Neural progenitor cell (in vitro differentiated cells): ENCODE measurements at regions not wholly inside any gene's neighbourhood (a gene's known extent, or its start where the extent isn't known, plus 50 kb on each side); places are given as distances from the start of the nearest gene placed in this dataset.

ENCODE experiments used
- DNase-seq: peaks from one replicate; pipeline ENCODE4 v3.0.0-alpha.2; 2016; ENCODE audit warnings: low spot score
- H2AFZ ChIP-seq: fragments of 200-600 bp; sonication (generic); replicated peaks from 2 replicates; pipeline ENCODE4 v1.6.1; 2016; ENCODE audit warnings: antibody characterized with exemption
- H3F3A ChIP-seq: fragments of 200-600 bp; sonication (generic); 2 replicates; pipeline ENCODE4 v1.6.1; 2016; ENCODE audit warnings: antibody characterized with exemption, low read depth
- H3K27ac ChIP-seq: fragments of 200-600 bp; sonication (generic); 2 replicates; pipeline ENCODE4 v1.5.1; 2016; ENCODE audit warnings: mild to moderate bottlenecking
- H3K27me3 ChIP-seq: fragments of 200-600 bp; sonication (generic); 2 replicates; pipeline ENCODE4 v1.6.1; 2016; ENCODE audit warnings: mild to moderate bottlenecking, moderate library complexity
- H3K36me3 ChIP-seq: fragments of 200-600 bp; sonication (generic); 2 replicates; pipeline ENCODE4 v1.5.1; 2016
- H3K4me1 ChIP-seq: fragments of 200-600 bp; sonication (generic); 2 replicates; pipeline ENCODE4 v1.6.1; 2016; ENCODE audit warnings: mixed run types
- H3K4me2 ChIP-seq: fragments of 200-600 bp; sonication (generic); 2 replicates; pipeline ENCODE4 v1.6.1; 2016
- H3K4me3 ChIP-seq: fragments of 200-600 bp; sonication (generic); 2 replicates; pipeline ENCODE4 v1.5.1; 2016
- H3K79me2 ChIP-seq: fragments of 200-600 bp; sonication (generic); 2 replicates; pipeline ENCODE4 v1.6.1; 2016; ENCODE audit warnings: low read depth
- H3K9ac ChIP-seq: fragments of 200-600 bp; sonication (generic); 2 replicates; pipeline ENCODE4 v1.6.1; 2016
- H3K9me3 ChIP-seq: fragments of 200-600 bp; sonication (generic); 2 replicates; pipeline ENCODE4 v1.5.1; 2016; ENCODE audit warnings: low read depth
- H4K20me1 ChIP-seq: fragments of 200-600 bp; sonication (generic); 2 replicates; pipeline ENCODE4 v1.6.1; 2016; ENCODE audit warnings: low read depth
- H3K27ac Mint-ChIP-seq: 3 replicates; pipeline ENCODE4 v1.8.0; 2021; ENCODE audit warnings: mixed read lengths
- H3K27me3 Mint-ChIP-seq: 2 replicates; pipeline ENCODE4 v1.8.0; 2022; ENCODE audit warnings: low read depth, mild to moderate bottlenecking, inconsistent platforms, moderate library complexity, mixed read lengths; ENCODE audit not compliant: insufficient read depth
- H3K36me3 Mint-ChIP-seq: 3 replicates; pipeline ENCODE4 v1.8.0; 2021; ENCODE audit warnings: mixed read lengths
- H3K4me1 Mint-ChIP-seq: 3 replicates; pipeline ENCODE4 v1.8.0; 2021; ENCODE audit warnings: mixed read lengths
- H3K4me3 Mint-ChIP-seq: 3 replicates; pipeline ENCODE4 v1.8.0; 2021; ENCODE audit warnings: mild to moderate bottlenecking, moderate library complexity, mixed read lengths
- H3K9me3 Mint-ChIP-seq: 3 replicates; pipeline ENCODE4 v1.8.0; 2020; ENCODE audit warnings: mixed read lengths
- EZH2 ChIP-seq: fragments of 200-600 bp; sonication (generic); IDR thresholded peaks from 2 replicates; pipeline ENCODE4 v1.6.1; 2017; ENCODE audit warnings: antibody characterized with exemption, mild to moderate bottlenecking, moderate library complexity
- EZH2phosphoT487 ChIP-seq: fragments of 200-600 bp; sonication (generic); IDR thresholded peaks from 2 replicates; pipeline ENCODE4 v1.6.1; 2017; ENCODE audit warnings: antibody characterized with exemption
- TF ChIP-seq, protein P1 (sequence below): fragments of 200-600 bp; sonication (generic); IDR thresholded peaks from 2 replicates; pipeline ENCODE4 v1.5.1; 2017; ENCODE audit warnings: antibody characterized with exemption, mild to moderate bottlenecking

DNA sequence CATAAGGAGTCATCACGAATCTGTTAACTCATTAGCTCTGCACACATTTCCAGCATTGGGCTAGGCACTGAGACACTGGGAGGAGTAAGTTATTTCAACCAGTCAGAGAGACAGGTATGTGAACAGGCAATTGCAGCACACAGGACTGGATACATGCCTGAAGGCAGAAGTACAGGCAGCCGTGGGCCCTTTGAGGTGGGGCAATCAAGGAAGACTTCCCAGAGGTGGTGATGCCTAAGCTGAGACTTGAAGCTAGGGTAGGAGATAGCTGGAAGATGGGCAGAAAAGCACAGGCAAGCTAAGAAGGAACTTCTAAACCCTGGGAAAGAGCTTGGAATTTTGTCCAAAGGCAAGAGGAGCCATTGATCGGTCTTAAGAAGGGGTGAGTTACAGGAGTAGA, 249.7 kb downstream of the EMX2 start:
- Histone ChIP-seq H3K27me3 (no peaks in the 10 kb centered on the region), H3K4me1 (peaks cover 16% of the 10 kb centered on the region), H3K27ac (no peak overlapping the region), H3K4me3 (no peak overlapping the region), H3K9me3 (no peaks in the 10 kb centered on the region), H3F3A (no peaks in the 10 kb centered on the region), H4K20me1 (no peaks in the 10 kb centered on the region), H3K79me2 (no peaks in the 10 kb centered on the region), H3K9ac (no peak overlapping the region), H3K4me2 (no peak overlapping the region), H3K36me3 (no peaks in the 10 kb centered on the region), H2AFZ (no peak overlapping the region)
- Mint-ChIP-seq H3K4me1 (peaks cover 31% of the 10 kb centered on the region), H3K9me3 (no peaks in the 10 kb centered on the region), H3K27me3 (peaks cover 4% of the 10 kb centered on the region), H3K4me3 (no peak overlapping the region), H3K27ac (no peak overlapping the region), H3K36me3 (no peaks in the 10 kb centered on the region)
- no peak for DNase-seq
- TF ChIP-seq EZH2phosphoT487: no peak
- TF ChIP-seq, protein P1, sequence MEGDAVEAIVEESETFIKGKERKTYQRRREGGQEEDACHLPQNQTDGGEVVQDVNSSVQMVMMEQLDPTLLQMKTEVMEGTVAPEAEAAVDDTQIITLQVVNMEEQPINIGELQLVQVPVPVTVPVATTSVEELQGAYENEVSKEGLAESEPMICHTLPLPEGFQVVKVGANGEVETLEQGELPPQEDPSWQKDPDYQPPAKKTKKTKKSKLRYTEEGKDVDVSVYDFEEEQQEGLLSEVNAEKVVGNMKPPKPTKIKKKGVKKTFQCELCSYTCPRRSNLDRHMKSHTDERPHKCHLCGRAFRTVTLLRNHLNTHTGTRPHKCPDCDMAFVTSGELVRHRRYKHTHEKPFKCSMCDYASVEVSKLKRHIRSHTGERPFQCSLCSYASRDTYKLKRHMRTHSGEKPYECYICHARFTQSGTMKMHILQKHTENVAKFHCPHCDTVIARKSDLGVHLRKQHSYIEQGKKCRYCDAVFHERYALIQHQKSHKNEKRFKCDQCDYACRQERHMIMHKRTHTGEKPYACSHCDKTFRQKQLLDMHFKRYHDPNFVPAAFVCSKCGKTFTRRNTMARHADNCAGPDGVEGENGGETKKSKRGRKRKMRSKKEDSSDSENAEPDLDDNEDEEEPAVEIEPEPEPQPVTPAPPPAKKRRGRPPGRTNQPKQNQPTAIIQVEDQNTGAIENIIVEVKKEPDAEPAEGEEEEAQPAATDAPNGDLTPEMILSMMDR: no peak
- no peak for TF ChIP-seq EZH2

DNA sequence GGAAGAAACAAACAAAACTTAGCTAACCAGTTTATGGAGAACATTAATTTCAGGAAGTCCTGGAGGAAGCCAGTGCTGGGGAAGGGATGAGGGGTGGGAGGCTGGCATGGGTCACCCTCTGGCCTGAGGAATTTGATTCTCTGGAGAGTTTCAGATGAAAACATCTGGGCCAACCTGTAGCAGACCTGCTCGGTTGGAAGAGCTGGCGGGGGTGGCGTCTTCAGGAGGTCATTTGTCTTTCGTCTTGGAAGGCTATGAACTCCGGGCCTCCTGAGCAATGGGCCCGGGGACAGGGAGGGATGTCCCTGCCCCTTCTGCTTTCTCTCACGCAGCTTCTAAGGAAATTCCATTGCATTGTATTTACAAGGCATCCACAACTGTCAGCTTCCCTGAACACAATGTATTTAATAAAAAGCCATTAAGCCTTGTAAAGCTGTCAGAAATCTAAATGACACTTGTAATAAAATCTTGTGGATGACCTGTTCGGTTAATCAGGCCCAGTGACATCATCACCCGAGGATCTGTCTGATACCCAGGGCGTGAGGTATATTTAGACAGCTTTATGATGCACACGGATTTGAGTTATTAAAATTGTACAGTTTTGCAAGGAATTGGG, 250.5 kb downstream of the RAB11FIP2 start:
- no peaks in the 10 kb centered on the region for H3K27me3 ChIP-seq
- H3K27ac ChIP-seq: no peak overlapping the region
- TF ChIP-seq EZH2 (no peak), EZH2phosphoT487 (no peak)
- TF ChIP-seq, protein P1: no peak
- no peak overlapping the region for H3K9ac ChIP-seq
- no peak overlapping the region for H3K4me3 ChIP-seq
- no peaks in the 10 kb centered on the region for H3F3A ChIP-seq
- H3K36me3 Mint-ChIP-seq: no peaks in the 10 kb centered on the region
- H3K4me1 Mint-ChIP-seq: peaks cover 14% of the 10 kb centered on the region
- no peaks in the 10 kb centered on the region for H4K20me1 ChIP-seq
- no peaks in the 10 kb centered on the region for H3K9me3 ChIP-seq
- H3K4me1 ChIP-seq: peaks cover 3% of the 10 kb centered on the region
- H3K79me2 ChIP-seq: no peaks in the 10 kb centered on the region
- H3K36me3 ChIP-seq: no peaks in the 10 kb centered on the region
- no peaks in the 10 kb centered on the region for H3K9me3 Mint-ChIP-seq
- H3K4me2 ChIP-seq: no peak overlapping the region
- no peak overlapping the region for H3K27ac Mint-ChIP-seq
- H3K4me3 Mint-ChIP-seq: no peak overlapping the region
- peaks cover 6% of the 10 kb centered on the region for H3K27me3 Mint-ChIP-seq
- H2AFZ ChIP-seq: no peak overlapping the region
- DNase-seq: no peak

DNA sequence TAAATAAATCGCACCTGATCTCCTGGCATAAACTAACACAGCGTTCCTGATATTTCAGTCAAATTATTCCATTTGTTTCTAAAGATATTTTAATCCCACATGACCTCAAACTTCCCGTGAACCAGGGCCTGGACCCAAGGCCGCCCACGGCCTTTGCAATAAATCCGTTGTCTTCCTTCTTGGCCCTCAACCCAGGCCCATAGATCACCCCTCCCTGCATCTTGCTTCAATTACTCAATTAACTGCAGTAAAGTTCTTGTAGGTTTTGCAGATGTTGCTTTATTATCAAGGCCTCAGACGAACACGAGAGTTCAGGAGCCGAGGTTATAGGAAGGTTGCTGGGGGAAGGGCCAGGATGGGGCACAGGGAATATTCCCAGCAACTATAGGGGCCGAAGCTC, 249.4 kb downstream of the RAB11FIP2 start:
- H3K27ac Mint-ChIP-seq: no peak overlapping the region
- Histone ChIP-seq H3K36me3 (no peaks in the 10 kb centered on the region), H2AFZ (no peak overlapping the region), H3K4me3 (no peak overlapping the region), H3K79me2 (no peaks in the 10 kb centered on the region), H3K4me2 (no peak overlapping the region), H4K20me1 (no peaks in the 10 kb centered on the region), H3F3A (no peaks in the 10 kb centered on the region), H3K9ac (no peak overlapping the region), H3K27ac (no peak overlapping the region), H3K4me1 (no peaks in the 10 kb centered on the region), H3K27me3 (no peaks in the 10 kb centered on the region), H3K9me3 (no peaks in the 10 kb centered on the region)
- H3K4me1 Mint-ChIP-seq: peaks cover 14% of the 10 kb centered on the region
- H3K36me3 Mint-ChIP-seq: no peaks in the 10 kb centered on the region
- no peak overlapping the region for H3K4me3 Mint-ChIP-seq
- H3K27me3 Mint-ChIP-seq: peaks cover 6% of the 10 kb centered on the region
- peaks cover 5% of the 10 kb centered on the region for H3K9me3 Mint-ChIP-seq
- DNase-seq: no peak
- TF ChIP-seq, protein P1: no peak
- TF ChIP-seq EZH2phosphoT487 (no peak), EZH2 (no peak)
